HepG2 (cell line): ENCODE measurements at regions not wholly inside any gene's neighbourhood (a gene's known extent, or its start where the extent isn't known, plus 50 kb on each side); places are given as distances from the start of the nearest gene placed in this dataset.

Experiments used
- ARID4A ChIP-seq: sonication (generic); formaldehyde crosslinking; IDR thresholded peaks from 2 replicates; pipeline ENCODE4 v1.5.0; 2020; ENCODE audit warnings: mild to moderate bottlenecking, missing genetic modification reagents, borderline replicate concordance
- ARNT ChIP-seq: fragments of 450-650 bp; IDR thresholded peaks from 2 replicates; pipeline ENCODE4 v1.6.1; 2017
- ARNT2 ChIP-seq: sonication (generic); formaldehyde crosslinking; IDR thresholded peaks from 2 replicates; pipeline ENCODE4 v1.8.0; 2022; ENCODE audit warnings: mild to moderate bottlenecking, low read depth, missing genetic modification reagents, moderate library complexity
- BCL6 ChIP-seq: IDR thresholded peaks from 2 replicates; pipeline ENCODE4 v1.6.1; 2016; ENCODE audit warnings: missing genetic modification reagents, missing compliant biosample characterization
- CAMTA2 ChIP-seq: sonication (generic); formaldehyde crosslinking; IDR thresholded peaks from 2 replicates; pipeline ENCODE4 v1.4.0; 2020; ENCODE audit warnings: mild to moderate bottlenecking, missing genetic modification reagents, borderline replicate concordance
- ESRRA ChIP-seq: sonication (generic); formaldehyde crosslinking; IDR thresholded peaks from 2 replicates; pipeline ENCODE4 v1.5.1; 2020; ENCODE audit warnings: mild to moderate bottlenecking, low read depth, missing genetic modification reagents
- HIVEP1 ChIP-seq: sonication (generic); formaldehyde crosslinking; IDR thresholded peaks from 2 replicates; pipeline ENCODE4 v1.4.0; 2020; ENCODE audit warnings: mild to moderate bottlenecking, missing genetic modification reagents
- IKZF4 ChIP-seq: sonication (generic); formaldehyde crosslinking; IDR thresholded peaks from 2 replicates; pipeline ENCODE4 v1.5.1; 2020; ENCODE audit warnings: borderline replicate concordance, mild to moderate bottlenecking, low read depth, missing genetic modification reagents; ENCODE audit errors: not compliant biosample characterization
- KLF15 ChIP-seq: sonication (generic); formaldehyde crosslinking; IDR thresholded peaks from 2 replicates; pipeline ENCODE4 v1.8.1; 2023; ENCODE audit warnings: borderline replicate concordance, mild to moderate bottlenecking, inconsistent platforms, missing genetic modification reagents, mixed read lengths
- MED1 ChIP-seq: sonication (generic); formaldehyde crosslinking; IDR thresholded peaks from 2 replicates; pipeline ENCODE4 v1.4.0; 2020; ENCODE audit warnings: missing genetic modification reagents
- NCOR1 ChIP-seq: fragments of 200-600 bp; sonication (generic); IDR thresholded peaks from 2 replicates; pipeline ENCODE4 v1.7.0; 2017; ENCODE audit warnings: antibody characterized with exemption, low read length, borderline replicate concordance
- NFIB ChIP-seq: sonication (generic); formaldehyde crosslinking; IDR thresholded peaks from 2 replicates; pipeline ENCODE4 v1.9.0; 2021; ENCODE audit warnings: missing genetic modification reagents, mild to moderate bottlenecking, borderline replicate concordance
- NFYC ChIP-seq: IDR thresholded peaks from 2 replicates; pipeline ENCODE4 v1.6.1; 2016; ENCODE audit warnings: missing genetic modification reagents, missing compliant biosample characterization
- NR2F6 ChIP-seq, 2 experiments: IDR thresholded peaks; 2 replicates each; pipeline ENCODE4 v1.6.1; 2016; ENCODE audit warnings: antibody characterized with exemption in 1 of 2, mild to moderate bottlenecking in 1 of 2
- PRMT3 ChIP-seq: sonication (generic); formaldehyde crosslinking; IDR thresholded peaks from 2 replicates; pipeline ENCODE4 v1.8.1; 2022; ENCODE audit warnings: low read depth, mild to moderate bottlenecking, moderate library complexity, missing genetic modification reagents, borderline replicate concordance
- SMC3 ChIP-seq: IDR thresholded peaks from 2 replicates; pipeline ENCODE4 v1.6.1; 2011; ENCODE audit warnings: low read length, improper control_type of control experiment
- TRAFD1 ChIP-seq: sonication (generic); formaldehyde crosslinking; IDR thresholded peaks from 2 replicates; pipeline ENCODE4 v1.5.1; 2020; ENCODE audit warnings: missing genetic modification reagents, mild to moderate bottlenecking, borderline replicate concordance
- YEATS2 ChIP-seq: sonication (generic); formaldehyde crosslinking; IDR thresholded peaks from 2 replicates; pipeline ENCODE4 v1.4.0; 2020; ENCODE audit warnings: missing genetic modification reagents, borderline replicate concordance
- ZEB1 ChIP-seq: IDR thresholded peaks from 2 replicates; pipeline ENCODE4 v1.6.1; 2012; ENCODE audit warnings: mild to moderate bottlenecking, low read depth, inconsistent platforms; ENCODE audit not compliant: insufficient replicate concordance
- ZNF451 ChIP-seq: sonication (generic); formaldehyde crosslinking; IDR thresholded peaks from 2 replicates; pipeline ENCODE4 v1.5.0; 2020; ENCODE audit warnings: mild to moderate bottlenecking, missing genetic modification reagents
- ZNF501 ChIP-seq: sonication (generic); formaldehyde crosslinking; IDR thresholded peaks from 2 replicates; pipeline ENCODE4 v1.5.1; 2020; ENCODE audit warnings: mild to moderate bottlenecking, moderate library complexity, missing genetic modification reagents
- ZNF503 ChIP-seq: sonication (generic); formaldehyde crosslinking; IDR thresholded peaks from 2 replicates; pipeline ENCODE4 v1.4.0; 2020; ENCODE audit warnings: missing genetic modification reagents

GRCh38 chr7:46215987-46216567, 295.0 kb upstream of the IGFBP3 start (continued):
- peak; percentile 49; the same call in 1 of the 2 replicates for TF ChIP-seq ARID4A (CRISPR knock-in tag)
- 0 out of 2 replicates have a peak, but pooled peaks have one; percentile 74 for TF ChIP-seq TRAFD1 (CRISPR knock-in tag)
- TF ChIP-seq SMC3: 0 out of 2 replicates have a peak, but pooled peaks have one; percentile 3
- TF ChIP-seq BCL6 (CRISPR knock-in tag): peak; percentile 85
- TF ChIP-seq NR2F6 (IDR thresholded peaks at IDR 0.05): peak; percentile 60
- TF ChIP-seq NR2F6 (CRISPR knock-in tag; IDR thresholded peaks at IDR 0.05): peak; percentile 81
- TF ChIP-seq IKZF4 (CRISPR knock-in tag): peak; percentile 44
- TF ChIP-seq ARNT: no peak
- peak; percentile 34; the same call in 1 of the 2 replicates for TF ChIP-seq HIVEP1 (CRISPR knock-in tag)
- TF ChIP-seq NCOR1: peak; percentile 81; the same call in 1 of the 2 replicates
- TF ChIP-seq PRMT3 (CRISPR knock-in tag): 0 out of 2 replicates have a peak, but pooled peaks have one; percentile 49
- TF ChIP-seq YEATS2 (CRISPR knock-in tag): peak; percentile 48; the same call in 1 of the 2 replicates
- TF ChIP-seq ZEB1: peak; percentile 85
- no peak for TF ChIP-seq NFIB (CRISPR knock-in tag)
- no peak for TF ChIP-seq KLF15
- no peak for TF ChIP-seq CAMTA2
- 0 out of 2 replicates have a peak, but pooled peaks have one; percentile 45 for TF ChIP-seq ARNT2 (CRISPR knock-in tag)
- TF ChIP-seq ZNF451: 0 out of 2 replicates have a peak, but pooled peaks have one; percentile 36
- TF ChIP-seq NFYC (CRISPR knock-in tag): peak; percentile 32; the same call in 1 of the 2 replicates
- TF ChIP-seq ZNF501 (CRISPR knock-in tag): peak; percentile 69; the same call in 1 of the 2 replicates
- TF ChIP-seq ESRRA: peak; percentile 44; the same call in 1 of the 2 replicates
- peak; percentile 83 for TF ChIP-seq MED1 (CRISPR knock-in tag)
- TF ChIP-seq ZNF503 (CRISPR knock-in tag): peak; percentile 70; the same call in 1 of the 2 replicates
